H1 (cell line): ENCODE measurements at regions not wholly inside any gene's neighbourhood (a gene's known extent, or its start where the extent isn't known, plus 50 kb on each side); places are given as distances from the start of the nearest gene placed in this dataset.

Experiments used
- CTCF ChIA-PET: fragments of 300-600 bp; sonication (Branson Sonifier 250); formaldehyde crosslinking; loops from one replicate; lab custom pipeline; 2021; ENCODE audit not compliant: partially characterized antibody; lab: Charles Lee
- POLR2A ChIA-PET: fragments of 300-600 bp; sonication (Branson Sonifier 250); formaldehyde crosslinking; loops from one replicate; lab custom pipeline; 2021; ENCODE audit warnings: inconsistent platforms; ENCODE audit not compliant: partially characterized antibody; lab: Charles Lee
- DNase-seq, 2 experiments: peaks; one replicate each; pipeline versions ENCODE4 v3.0.0 to v3.0.0-alpha.2; 2010 to 2022; ENCODE audit warnings: low spot score in 2 of 2, low read depth in 1 of 2, mixed read lengths in 1 of 2
- FAIRE-seq: peaks from 2 replicates; lab custom pipeline; 2011; peaks lifted over from hg19 to GRCh38; lab: Jason Lieb, UNC
- H2AFZ ChIP-seq: 2 replicates; pipeline ENCODE4 v1.8.1; 2012; ENCODE audit warnings: low read length, inconsistent platforms
- H2AK5ac ChIP-seq: 2 replicates; pipeline ENCODE4 v1.6.1; 2013; ENCODE audit warnings: low read depth, low read length
- H2BK120ac ChIP-seq: replicated peaks from 2 replicates; pipeline ENCODE3; 2013; ENCODE audit warnings: low read depth, low read length, inconsistent platforms
- H2BK12ac ChIP-seq: 2 replicates; pipeline ENCODE4 v1.6.1; 2013; ENCODE audit warnings: low read depth, low read length
- H2BK15ac ChIP-seq: 2 replicates; pipeline ENCODE4 v1.6.1; 2013; ENCODE audit warnings: low read length
- H2BK20ac ChIP-seq: 2 replicates; pipeline ENCODE4 v1.6.1; 2013; ENCODE audit warnings: low read length
- H2BK5ac ChIP-seq: 2 replicates; pipeline ENCODE4 v1.6.1; 2013; ENCODE audit warnings: low read depth, low read length
- H3K14ac ChIP-seq: 2 replicates; pipeline ENCODE4 v1.6.1; 2013; ENCODE audit warnings: inconsistent platforms; ENCODE audit not compliant: insufficient read length
- H3K18ac ChIP-seq: 2 replicates; pipeline ENCODE4 v1.6.1; 2013; ENCODE audit warnings: low read length; ENCODE audit errors: extremely low read depth
- H3K23ac ChIP-seq: 2 replicates; pipeline ENCODE4 v1.6.1; 2013; ENCODE audit warnings: inconsistent platforms; ENCODE audit not compliant: insufficient read length
- H3K23me2 ChIP-seq: 2 replicates; pipeline ENCODE4 v1.6.1; 2013; ENCODE audit warnings: low read depth, low read length
- H3K27ac ChIP-seq: 2 replicates; pipeline ENCODE4 v1.6.1; 2011; ENCODE audit warnings: low read depth, low read length, inconsistent platforms
- H3K27me3 ChIP-seq, 4 experiments: replicated peaks in 1 of 4; 1 replicate in 1 of 4; 2 replicates in 3 of 4; pipeline versions ENCODE4 v1.6.1 to v1.8.1; 2011 to 2013; ENCODE audit warnings: low read length in 3 of 4, mild to moderate bottlenecking in 3 of 4, inconsistent platforms in 2 of 4, mixed read lengths in 2 of 4, moderate library complexity in 1 of 4; ENCODE audit not compliant: control insufficient read depth in 3 of 4, insufficient read depth in 3 of 4; ENCODE audit errors: extremely low read depth in 1 of 4
- H3K36me3 ChIP-seq, 4 experiments: 2 replicates each; pipeline versions ENCODE4 v1.6.1 to v1.8.1; 2011 to 2013; ENCODE audit warnings: mild to moderate bottlenecking in 4 of 4, low read length in 3 of 4, moderate library complexity in 2 of 4, control low read depth in 1 of 4, inconsistent platforms in 1 of 4; ENCODE audit not compliant: insufficient read depth in 4 of 4, control insufficient read depth in 2 of 4
- H3K4ac ChIP-seq: replicated peaks from 2 replicates; pipeline ENCODE3; 2013; ENCODE audit warnings: low read length, low read depth, mixed read lengths, inconsistent platforms; ENCODE audit not compliant: insufficient read length
- H3K4me1 ChIP-seq, 4 experiments: replicated peaks in 1 of 4; 1 replicate in 1 of 4; 2 replicates in 3 of 4; pipeline versions ENCODE4 v1.6.1 to v1.8.1; 2011 to 2013; ENCODE audit warnings: low read length in 3 of 4, inconsistent platforms in 2 of 4, mixed read lengths in 1 of 4; ENCODE audit not compliant: insufficient read depth in 4 of 4, control insufficient read depth in 3 of 4
- H3K4me2 ChIP-seq, 2 experiments: 2 replicates each; pipeline versions ENCODE4 v1.6.1 to v1.8.1; 2011 to 2013; ENCODE audit warnings: low read depth in 2 of 2, low read length in 2 of 2, control low read depth in 1 of 2, inconsistent platforms in 1 of 2, mild to moderate bottlenecking in 1 of 2; ENCODE audit not compliant: insufficient read depth in 1 of 2
- H3K4me3 ChIP-seq, 4 experiments: fragments of 200-600, 300-600 bp in 1 of 4; sonication (generic), shearing (Covaris generic), sonication (Bioruptor Twin) in 1 of 4; 2 replicates each; pipeline versions ENCODE4 v1.5.1 to v1.8.1; 2011 to 2016; ENCODE audit warnings: low read length in 4 of 4, low read depth in 3 of 4, control low read depth in 2 of 4, inconsistent platforms in 2 of 4, mild to moderate bottlenecking in 2 of 4, mixed read lengths in 1 of 4, moderate library complexity in 1 of 4; ENCODE audit not compliant: insufficient read depth in 2 of 4; ENCODE audit errors: extremely low read depth in 1 of 4
- H3K56ac ChIP-seq: replicated peaks from 2 replicates; pipeline ENCODE3; 2013; ENCODE audit warnings: low read depth, mild to moderate bottlenecking, mixed read lengths, low read length, inconsistent platforms; ENCODE audit not compliant: insufficient read length
- H3K79me1 ChIP-seq: 2 replicates; pipeline ENCODE4 v1.6.1; 2013; ENCODE audit warnings: low read depth, low read length, control low read depth
- H3K79me2 ChIP-seq, 2 experiments: 2 replicates each; pipeline versions ENCODE4 v1.6.1 to v1.8.1; 2012 to 2013; ENCODE audit warnings: low read length in 2 of 2, mild to moderate bottlenecking in 2 of 2, inconsistent platforms in 1 of 2; ENCODE audit not compliant: insufficient read depth in 2 of 2, control insufficient read depth in 1 of 2
- H3K9ac ChIP-seq, 4 experiments: replicated peaks in 1 of 4; 1 replicate in 1 of 4; 2 replicates in 3 of 4; pipeline versions ENCODE4 v1.6.1 to v1.8.1; 2011 to 2013; ENCODE audit warnings: low read depth in 3 of 4, low read length in 3 of 4, control low read depth in 2 of 4, mild to moderate bottlenecking in 2 of 4, moderate library complexity in 2 of 4, inconsistent platforms in 1 of 4; ENCODE audit errors: extremely low read depth in 1 of 4
- H3K9me3 ChIP-seq, 2 experiments: 2 replicates each; pipeline versions ENCODE4 v1.6.1 to v1.8.1; 2012 to 2013; ENCODE audit warnings: mild to moderate bottlenecking in 2 of 2, moderate library complexity in 2 of 2, control low read depth in 1 of 2, inconsistent platforms in 1 of 2, low read depth in 1 of 2, low read length in 1 of 2, mixed read lengths in 1 of 2; ENCODE audit not compliant: insufficient read depth in 2 of 2
- H4K20me1 ChIP-seq, 2 experiments: replicated peaks in 1 of 2; 2 replicates each; pipeline versions ENCODE3 to v1.8.1; 2011 to 2013; ENCODE audit warnings: inconsistent platforms in 2 of 2, low read length in 2 of 2, mild to moderate bottlenecking in 1 of 2; ENCODE audit not compliant: insufficient read depth in 2 of 2, control insufficient read depth in 1 of 2
- H4K5ac ChIP-seq: 2 replicates; pipeline ENCODE4 v1.6.1; 2013; ENCODE audit warnings: low read length, low read depth, mixed read lengths, inconsistent platforms; ENCODE audit not compliant: insufficient read length
- H4K8ac ChIP-seq: 2 replicates; pipeline ENCODE4 v1.8.0; 2013; ENCODE audit warnings: mild to moderate bottlenecking, moderate library complexity, low read length, inconsistent platforms; ENCODE audit not compliant: insufficient read depth; ENCODE audit errors: extremely low read depth
- H4K91ac ChIP-seq: replicated peaks from 2 replicates; pipeline ENCODE3; 2013; ENCODE audit warnings: low read length, mixed read lengths, inconsistent platforms; ENCODE audit not compliant: insufficient read length
- ATF3 ChIP-seq: IDR thresholded peaks from 2 replicates; pipeline ENCODE4 v1.6.1; 2011; ENCODE audit warnings: low read depth, mild to moderate bottlenecking, low read length; ENCODE audit not compliant: insufficient read depth
- CBX5 ChIP-seq: fragments of 300-800, 300-1000 bp; sonication (generic); IDR thresholded peaks from 2 replicates; pipeline ENCODE4 v1.7.1; 2016; ENCODE audit warnings: antibody characterized with exemption, low read length, low read depth
- MAFK ChIP-seq: IDR thresholded peaks from 2 replicates; pipeline ENCODE4 v1.6.1; 2012; ENCODE audit warnings: low read depth, mild to moderate bottlenecking, improper control_type of control experiment, low read length
- WGBS, 2 experiments: shearing (Covaris generic) in 1 of 2; methylation state at CpG; one replicate each; pipeline versions ENCODE4 v1.1.6 to v1.1.7; 2013 to 2015; ENCODE audit warnings: low lambda C conversion rate in 2 of 2, mixed read lengths in 2 of 2, inconsistent platforms in 1 of 2, low coverage in 1 of 2, missing lambda C conversion rate in 1 of 2; ENCODE audit not compliant: insufficient replicate concordance in 2 of 2, insufficient coverage in 1 of 2, insufficient read length in 1 of 2; ENCODE audit errors: extremely low coverage in 1 of 2, missing lambda C conversion rate in 1 of 2; 5-methylcytosine and 5-hydroxymethylcytosine counted together

- H3K23ac ChIP-seq: no peak overlapping the region
- no peak overlapping the region for H3K27ac ChIP-seq
- H3K18ac ChIP-seq: no peak overlapping the region
- H3K79me2 ChIP-seq: no peaks in the 10 kb centered on the region
- H3K56ac ChIP-seq: no peak overlapping the region
- no peak overlapping the region for H2BK5ac ChIP-seq
- H2AK5ac ChIP-seq: no peak overlapping the region
- H3K4me1 ChIP-seq: no peaks in the 10 kb centered on the region
- ChIA-PET POLR2A (no interaction called here), CTCF (interaction anchor here (1.1 kb wide), 1 partner anchor 20 kb away, joined by 3 read pairs; no protein-coding TSS in a partner anchor)
- H4K8ac ChIP-seq: no peak overlapping the region
- DNase-seq (peak in 1 of 2 experiments; percentile 13), FAIRE-seq (no peak)
- H3K14ac ChIP-seq: no peak overlapping the region
- peaks cover 0 to 2% (median 0%) of the 10 kb centered on the region in 4 experiments; a peak in 1 of 8 replicates for H3K36me3 ChIP-seq
- H3K9ac ChIP-seq: no peak overlapping the region
- H2BK120ac ChIP-seq: no peak overlapping the region
- no peak overlapping the region for H3K4me3 ChIP-seq
- H2BK15ac ChIP-seq: peak overlapping the region; percentile 46; the same call in 1 of the 2 replicates
- H2AFZ ChIP-seq: no peak overlapping the region
- H2BK20ac ChIP-seq: peak overlapping the region; percentile 9; the same call in 1 of the 2 replicates
- H4K91ac ChIP-seq: peak overlapping the region; percentile 44
- WGBS, 2 experiments: 87% methylated on average over 4 of the region's 4 CpGs; no CpG with 5 or more reads in 1 of the 2 experiments
- TF ChIP-seq ATF3: no peak
- no peak for TF ChIP-seq CBX5
- no peak for TF ChIP-seq MAFK
- H3K27me3 ChIP-seq: no peaks in the 10 kb centered on the region
- no peak overlapping the region for H3K4ac ChIP-seq
- H3K9me3 ChIP-seq: peaks cover 8 to 9% of the 10 kb centered on the region in 2 experiments
- H3K79me1 ChIP-seq: no peaks in the 10 kb centered on the region
- no peaks in the 10 kb centered on the region for H4K20me1 ChIP-seq
- H4K5ac ChIP-seq: peak overlapping the region; percentile 37
- no peak overlapping the region for H3K4me2 ChIP-seq
- H3K23me2 ChIP-seq: no peaks in the 10 kb centered on the region
- H2BK12ac ChIP-seq: peak overlapping the region; percentile 64; the same call in 1 of the 2 replicates
Observed at GRCh38 chr9:2345013-2345412, 276.6 kb upstream of the VLDLR start.
